Tibial nerve (tissue), 4 donors: ENCODE measurements at regions not wholly inside any gene's neighbourhood (a gene's known extent, or its start where the extent isn't known, plus 50 kb on each side); places are given as distances from the start of the nearest gene placed in this dataset.
A peak's percentile ranks its signal among the peaks of the same experiment; 100 is the strongest.

ENCODE experiments used
- DNase-seq, 2 donors: peaks; one replicate each; pipeline ENCODE4 v3.0.0-alpha.2; 2019; ENCODE audit warnings: low spot score in 2 of 2
- H3K27ac ChIP-seq, 4 donors: fragments of 200-600 bp; sonication (generic) in 3 of 4; one replicate each; pipeline ENCODE4 v1.5.1; 2017 to 2019; ENCODE audit warnings: mild to moderate bottlenecking in 1 of 4
- H3K27me3 ChIP-seq, 2 donors: fragments of 200-600 bp; sonication (generic) in 1 of 2; one replicate each; pipeline versions ENCODE4 v1.5.1 to v1.6.0; 2017 to 2019
- H3K36me3 ChIP-seq, 3 donors: fragments of 200-600 bp; sonication (generic); one replicate each; pipeline ENCODE4 v1.5.1; 2018 to 2019
- H3K4me1 ChIP-seq, 4 donors: fragments of 200-600 bp; sonication (generic) in 3 of 4; one replicate each; pipeline ENCODE4 v1.5.1; 2017 to 2019
- H3K4me3 ChIP-seq, 4 donors: fragments of 200-600 bp; sonication (generic) in 3 of 4; one replicate each; pipeline ENCODE4 v1.5.1; 2017 to 2019; ENCODE audit warnings: mild to moderate bottlenecking in 1 of 4, moderate library complexity in 1 of 4
- H3K9me3 ChIP-seq, 4 donors: fragments of 200-600 bp; sonication (generic) in 3 of 4; one replicate each; pipeline ENCODE4 v1.5.1; 2017 to 2019
- EP300 ChIP-seq, 2 donors: sonication (generic); formaldehyde crosslinking; IDR thresholded peaks; one replicate each; pipeline ENCODE4 v1.6.1; 2017; ENCODE audit warnings: antibody characterized with exemption in 2 of 2, mild to moderate bottlenecking in 1 of 2
- POLR2A ChIP-seq, 2 donors: fragments of 450-650 bp; IDR thresholded peaks; one replicate each; pipeline ENCODE4 v1.6.1; 2017; ENCODE audit warnings: antibody characterized with exemption in 2 of 2, mild to moderate bottlenecking in 2 of 2, moderate library complexity in 2 of 2
- WGBS, 2 donors: methylation state at CpG; one replicate each; pipeline ENCODE4 v1.1.5; 2018; 5-methylcytosine and 5-hydroxymethylcytosine counted together
- TF ChIP-seq, protein P1 (sequence below), 5 experiments: fragments of 200-600 bp in 3 of 5; fragments of 450-650 bp in 2 of 5; sonication (generic) in 3 of 5; IDR thresholded peaks; one replicate each; pipeline ENCODE4 v1.5.1; 2016 to 2019; ENCODE audit warnings: antibody characterized with exemption in 5 of 5, mild to moderate bottlenecking in 3 of 5, moderate library complexity in 2 of 5

GRCh38 chr4:175946472-175947116 is 119.0 kb upstream of the WDR17 start:
- peak overlapping the region in 1 of 4 donors; percentile 10 for H3K4me3 ChIP-seq
- H3K36me3 ChIP-seq, result no peaks in the 10 kb centered on the region
- no peak overlapping the region for H3K27ac ChIP-seq
- WGBS, 2 donors, result 37 to 39% methylated on average over 6 of the region's 6 CpGs
- no peak for TF ChIP-seq EP300 (IDR thresholded peaks at IDR 0.05)
- TF ChIP-seq, protein P1, sequence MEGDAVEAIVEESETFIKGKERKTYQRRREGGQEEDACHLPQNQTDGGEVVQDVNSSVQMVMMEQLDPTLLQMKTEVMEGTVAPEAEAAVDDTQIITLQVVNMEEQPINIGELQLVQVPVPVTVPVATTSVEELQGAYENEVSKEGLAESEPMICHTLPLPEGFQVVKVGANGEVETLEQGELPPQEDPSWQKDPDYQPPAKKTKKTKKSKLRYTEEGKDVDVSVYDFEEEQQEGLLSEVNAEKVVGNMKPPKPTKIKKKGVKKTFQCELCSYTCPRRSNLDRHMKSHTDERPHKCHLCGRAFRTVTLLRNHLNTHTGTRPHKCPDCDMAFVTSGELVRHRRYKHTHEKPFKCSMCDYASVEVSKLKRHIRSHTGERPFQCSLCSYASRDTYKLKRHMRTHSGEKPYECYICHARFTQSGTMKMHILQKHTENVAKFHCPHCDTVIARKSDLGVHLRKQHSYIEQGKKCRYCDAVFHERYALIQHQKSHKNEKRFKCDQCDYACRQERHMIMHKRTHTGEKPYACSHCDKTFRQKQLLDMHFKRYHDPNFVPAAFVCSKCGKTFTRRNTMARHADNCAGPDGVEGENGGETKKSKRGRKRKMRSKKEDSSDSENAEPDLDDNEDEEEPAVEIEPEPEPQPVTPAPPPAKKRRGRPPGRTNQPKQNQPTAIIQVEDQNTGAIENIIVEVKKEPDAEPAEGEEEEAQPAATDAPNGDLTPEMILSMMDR (IDR thresholded peaks at IDR 0.05), result no peak
- TF ChIP-seq POLR2A (IDR thresholded peaks at IDR 0.05), result no peak
- H3K4me1 ChIP-seq, result peaks cover 0 to 5% (median 0%) of the 10 kb centered on the region in 4 donors
- no peak for DNase-seq
- H3K9me3 ChIP-seq, result no peaks in the 10 kb centered on the region
- no peaks in the 10 kb centered on the region for H3K27me3 ChIP-seq

- TF ChIP-seq EP300 (IDR thresholded peaks at IDR 0.05) (no peak), POLR2A (IDR thresholded peaks at IDR 0.05) (no peak)
- TF ChIP-seq, protein P1 (IDR thresholded peaks at IDR 0.05), result peak; percentile 14 to 63 (median 60)
- Histone ChIP-seq H3K27ac (no peak overlapping the region), H3K27me3 (no peaks in the 10 kb centered on the region), H3K4me3 (no peak overlapping the region), H3K9me3 (no peaks in the 10 kb centered on the region), H3K36me3 (no peaks in the 10 kb centered on the region), H3K4me1 (peaks cover 0 to 5% (median 0%) of the 10 kb centered on the region in 4 donors)
- DNase-seq, result peak in 1 of 2 donors; percentile 34
- WGBS, 2 donors, result 2% methylated on average over 4 of the region's 4 CpGs
Measured at GRCh38 chr4:175947117-175947722, 118.4 kb upstream of the WDR17 start.

DNA sequence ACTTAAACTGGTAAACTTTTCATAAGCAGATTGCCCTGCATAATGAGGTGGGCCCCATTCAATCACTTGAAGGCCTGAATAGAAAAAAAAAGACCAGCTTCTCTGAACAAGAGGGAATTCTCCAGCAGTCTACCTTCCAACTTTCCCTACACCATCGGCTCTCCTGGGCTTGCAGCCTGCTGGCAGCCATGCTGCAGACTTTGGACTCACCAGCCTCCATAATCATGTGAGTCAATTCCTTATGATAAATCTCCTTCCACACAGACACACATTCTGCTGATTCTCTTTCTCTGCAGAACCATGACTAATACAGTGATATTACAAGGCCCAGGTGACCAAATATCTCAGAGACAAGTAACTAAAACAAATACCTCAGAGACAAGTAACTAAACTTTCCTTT is 113.8 kb upstream of the WDR17 start:
- Histone ChIP-seq H3K27ac (no peak overlapping the region), H3K36me3 (no peaks in the 10 kb centered on the region), H3K4me1 (peaks cover 0 to 1% (median 0%) of the 10 kb centered on the region in 4 donors), H3K27me3 (no peaks in the 10 kb centered on the region), H3K4me3 (no peak overlapping the region), H3K9me3 (no peaks in the 10 kb centered on the region)
- TF ChIP-seq EP300 (IDR thresholded peaks at IDR 0.05), result no peak
- TF ChIP-seq, protein P1 (IDR thresholded peaks at IDR 0.05), result no peak
- TF ChIP-seq POLR2A (IDR thresholded peaks at IDR 0.05), result no peak
- DNase-seq, result no peak
- 84 to 93% methylated on average over 1 of the region's 1 CpG for WGBS, 2 donors

DNA sequence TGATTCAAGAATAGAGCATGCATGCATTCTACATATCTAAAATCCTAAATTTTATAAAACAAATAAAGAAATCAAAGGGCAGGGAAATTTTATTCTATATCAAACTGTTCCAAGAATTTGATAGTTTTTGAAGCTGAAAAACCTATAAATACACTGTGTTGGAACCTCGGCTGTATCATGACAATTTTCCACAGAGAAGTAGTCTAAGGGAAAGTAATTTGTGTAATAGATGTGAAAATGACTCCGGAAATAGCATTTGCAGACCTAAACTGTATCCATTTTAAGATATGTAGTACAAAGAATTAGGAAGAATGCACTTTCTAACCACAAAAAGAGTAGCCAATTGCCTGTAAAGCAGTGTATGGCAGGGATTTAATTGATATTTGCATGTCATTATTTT is 112.5 kb upstream of the WDR17 start:
- H3K9me3 ChIP-seq, result no peaks in the 10 kb centered on the region
- H3K27ac ChIP-seq, result no peak overlapping the region
- H3K27me3 ChIP-seq, result no peaks in the 10 kb centered on the region
- H3K4me1 ChIP-seq, result no peaks in the 10 kb centered on the region
- no peak for DNase-seq
- no peaks in the 10 kb centered on the region for H3K36me3 ChIP-seq
- 86 to 87% methylated on average over 2 of the region's 2 CpGs for WGBS, 2 donors
- TF ChIP-seq EP300 (IDR thresholded peaks at IDR 0.05), result no peak
- H3K4me3 ChIP-seq, result no peak overlapping the region

- Histone ChIP-seq H3K4me1 (no peaks in the 10 kb centered on the region), H3K4me3 (no peak overlapping the region), H3K9me3 (no peaks in the 10 kb centered on the region), H3K36me3 (no peaks in the 10 kb centered on the region), H3K27ac (no peak overlapping the region), H3K27me3 (no peaks in the 10 kb centered on the region)
- TF ChIP-seq, protein P1 (IDR thresholded peaks at IDR 0.05), result no peak
- TF ChIP-seq EP300 (IDR thresholded peaks at IDR 0.05) (no peak), POLR2A (IDR thresholded peaks at IDR 0.05) (no peak)
- 91% methylated on average over 5 of the region's 5 CpGs for WGBS, 2 donors
- no peak for DNase-seq
Measured at GRCh38 chr4:175953960-175954521, 111.6 kb upstream of the WDR17 start.
